Tibial artery (tissue), 4 donors: ENCODE measurements at regions not wholly inside any gene's neighbourhood (a gene's known extent, or its start where the extent isn't known, plus 50 kb on each side); places are given as distances from the start of the nearest gene placed in this dataset.

Experiments used
- DNase-seq, 2 donors: peaks; one replicate each; pipeline ENCODE4 v3.0.0-alpha.2; 2019
- H3K27ac ChIP-seq, 2 donors: fragments of 200-600 bp; sonication (generic) in 1 of 2; 1 replicate in 1 of 2; 2 replicates in 1 of 2; pipeline ENCODE4 v1.5.1; 2018 to 2019; ENCODE audit warnings: mild to moderate bottlenecking in 1 of 2
- H3K27me3 ChIP-seq, 2 donors: fragments of 200-600 bp; sonication (generic) in 1 of 2; one replicate each; pipeline versions ENCODE4 v1.5.1 to v1.6.0; 2016 to 2019
- H3K36me3 ChIP-seq, 3 donors: fragments of 200-600 bp; sonication (generic) in 2 of 3; one replicate each; pipeline ENCODE4 v1.5.1; 2016 to 2019; ENCODE audit warnings: mild to moderate bottlenecking in 2 of 3
- H3K4me1 ChIP-seq, 4 donors: fragments of 200-600 bp; sonication (generic) in 2 of 4; 1 replicate in 3 of 4; 2 replicates in 1 of 4; pipeline ENCODE4 v1.5.1; 2016 to 2019
- H3K4me3 ChIP-seq, 2 donors: fragments of 200-600 bp; sonication (generic) in 1 of 2; 1 replicate in 1 of 2; 2 replicates in 1 of 2; pipeline ENCODE4 v1.5.1; 2018 to 2019; ENCODE audit warnings: mild to moderate bottlenecking in 2 of 2
- H3K9me3 ChIP-seq, 3 donors: fragments of 200-600 bp; sonication (generic) in 1 of 3; one replicate each; pipeline ENCODE4 v1.5.1; 2016 to 2019
- CTCF ChIP-seq, 2 experiments: fragments of 200-600 bp in 1 of 2; fragments of 450-650 bp in 1 of 2; IDR thresholded peaks; one replicate each; pipeline ENCODE4 v1.5.1; 2017 to 2019; ENCODE audit warnings: antibody characterized with exemption in 2 of 2, mild to moderate bottlenecking in 1 of 2, moderate library complexity in 1 of 2
- intact Hi-C: fragments of 100-400 bp; cut with DNase I; formaldehyde crosslinking; loops from one replicate; pipeline ENCODE4 v1.15.0; 2023; ENCODE audit warnings: low total_unique reads

DNA sequence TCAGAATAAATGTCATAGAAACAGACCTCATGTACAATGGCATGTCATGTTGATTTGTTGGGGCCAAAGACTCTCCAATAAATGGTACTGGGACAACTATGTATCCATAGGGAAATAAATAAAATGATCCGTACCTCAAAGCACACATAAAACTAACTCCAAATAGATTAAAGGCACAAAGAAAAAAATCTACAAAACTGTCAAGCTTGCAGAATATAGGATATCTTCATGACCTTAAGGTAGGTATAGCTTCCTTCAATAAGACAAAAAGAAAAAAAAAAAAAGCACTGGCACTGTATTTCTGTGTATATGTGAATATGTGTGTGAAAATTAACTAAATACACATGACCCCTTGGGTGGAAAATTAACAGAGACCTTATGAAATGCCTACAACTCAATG, 101.9 kb downstream of the DIRAS2 start:
- intact Hi-C loops: no loop called here
- Histone ChIP-seq H3K9me3 (no peaks in the 10 kb centered on the region), H3K4me3 (no peak overlapping the region), H3K4me1 (no peaks in the 10 kb centered on the region), H3K36me3 (no peaks in the 10 kb centered on the region), H3K27me3 (no peaks in the 10 kb centered on the region), H3K27ac (no peak overlapping the region)
- TF ChIP-seq CTCF (IDR thresholded peaks at IDR 0.05): no peak
- no peak for DNase-seq

DNA sequence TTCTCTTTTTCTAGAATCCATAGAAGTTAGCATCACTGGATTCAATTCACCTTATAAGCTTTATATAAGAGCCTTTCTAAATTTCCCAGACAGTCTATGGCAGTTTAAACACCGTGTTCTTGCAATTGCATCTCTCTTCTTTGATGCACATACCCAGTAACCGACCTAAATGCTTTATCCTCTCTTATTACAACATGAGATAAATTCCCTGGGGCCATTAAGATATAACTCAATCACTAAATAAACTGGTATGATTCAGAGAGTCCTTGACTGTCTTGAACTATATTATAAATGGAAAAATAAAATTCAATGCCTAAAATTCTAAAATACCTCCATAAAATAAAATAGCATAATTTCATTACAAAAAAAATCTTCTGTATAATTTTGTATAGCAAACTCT, 98.1 kb downstream of the DIRAS2 start:
- Histone ChIP-seq H3K36me3 (no peaks in the 10 kb centered on the region), H3K9me3 (no peaks in the 10 kb centered on the region), H3K4me3 (no peak overlapping the region), H3K27me3 (no peaks in the 10 kb centered on the region), H3K27ac (no peak overlapping the region), H3K4me1 (no peaks in the 10 kb centered on the region)
- DNase-seq: no peak
- intact Hi-C loops: no loop called here
- TF ChIP-seq CTCF (IDR thresholded peaks at IDR 0.05): no peak

DNA sequence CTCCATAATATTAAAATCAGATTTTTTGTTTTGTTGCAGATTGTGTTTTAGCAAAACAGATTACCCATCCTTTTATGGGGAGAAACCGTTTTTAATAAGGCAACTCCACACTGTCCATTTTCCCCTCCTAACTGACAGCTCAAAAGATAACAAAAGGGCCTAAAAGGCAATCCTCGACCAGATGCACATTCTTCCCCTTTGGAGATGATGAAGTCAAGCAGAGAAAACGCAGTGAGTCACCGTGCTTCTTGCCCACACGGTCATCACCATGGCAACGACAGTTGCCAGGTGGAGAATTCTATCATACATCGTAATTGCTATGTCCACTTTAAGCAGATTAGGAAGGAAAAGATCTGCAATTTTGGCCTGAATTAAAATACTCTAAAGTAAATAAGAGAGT, 96.4 kb downstream of the DIRAS2 start:
- Histone ChIP-seq H3K36me3 (no peaks in the 10 kb centered on the region), H3K9me3 (no peaks in the 10 kb centered on the region), H3K27me3 (no peaks in the 10 kb centered on the region), H3K27ac (no peak overlapping the region), H3K4me3 (no peak overlapping the region), H3K4me1 (no peaks in the 10 kb centered on the region)
- DNase-seq: no peak
- TF ChIP-seq CTCF (IDR thresholded peaks at IDR 0.05): no peak
- intact Hi-C loops: no loop called here

DNA sequence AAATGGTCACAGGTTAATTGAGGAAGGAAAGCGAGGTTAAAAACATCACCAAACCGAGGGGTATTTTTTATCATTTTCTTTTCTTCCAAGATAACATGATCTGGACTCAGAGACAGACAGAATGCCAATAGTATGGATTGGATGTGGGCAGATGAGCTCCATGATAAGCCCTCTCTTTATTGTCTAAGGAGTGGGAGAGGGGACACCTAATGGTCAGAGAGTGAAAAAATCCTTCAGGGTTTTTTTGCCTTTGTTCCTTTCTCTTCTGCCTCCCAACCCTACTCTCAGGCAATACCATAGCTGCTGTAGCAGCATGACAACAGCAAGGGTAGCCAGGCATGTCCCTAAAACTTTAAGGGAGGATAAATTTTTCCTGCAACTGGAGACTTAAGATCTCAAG, 94.7 kb downstream of the DIRAS2 start:
- Histone ChIP-seq H3K4me3 (no peak overlapping the region), H3K9me3 (no peaks in the 10 kb centered on the region), H3K27ac (no peak overlapping the region), H3K36me3 (no peaks in the 10 kb centered on the region), H3K4me1 (no peaks in the 10 kb centered on the region), H3K27me3 (no peaks in the 10 kb centered on the region)
- intact Hi-C loops: no loop called here
- no peak for TF ChIP-seq CTCF (IDR thresholded peaks at IDR 0.05)
- no peak for DNase-seq

- Histone ChIP-seq H3K9me3 (no peaks in the 10 kb centered on the region), H3K4me3 (no peak overlapping the region), H3K27ac (no peak overlapping the region), H3K4me1 (no peaks in the 10 kb centered on the region), H3K27me3 (no peaks in the 10 kb centered on the region), H3K36me3 (no peaks in the 10 kb centered on the region)
- no peak for DNase-seq
- intact Hi-C loops: no loop called here
- no peak for TF ChIP-seq CTCF (IDR thresholded peaks at IDR 0.05)
Measured at GRCh38 chr9:90552317-90552716, 90.3 kb downstream of the DIRAS2 start.

- no peaks in the 10 kb centered on the region for H3K27me3 ChIP-seq
- H3K4me1 ChIP-seq: no peaks in the 10 kb centered on the region
- no peak overlapping the region for H3K27ac ChIP-seq
- no peaks in the 10 kb centered on the region for H3K9me3 ChIP-seq
- intact Hi-C loops: no loop called here
- TF ChIP-seq CTCF (IDR thresholded peaks at IDR 0.05): no peak
- no peak overlapping the region for H3K4me3 ChIP-seq
- DNase-seq: no peak
- H3K36me3 ChIP-seq: no peaks in the 10 kb centered on the region
Measured at GRCh38 chr9:90555351-90556057, 87.1 kb downstream of the DIRAS2 start.
